ENCODE measurements at regions not wholly inside any gene's neighbourhood (a gene's known extent, or its start where the extent isn't known, plus 50 kb on each side); places are given as distances from the start of the nearest gene placed in this dataset.

DNA sequence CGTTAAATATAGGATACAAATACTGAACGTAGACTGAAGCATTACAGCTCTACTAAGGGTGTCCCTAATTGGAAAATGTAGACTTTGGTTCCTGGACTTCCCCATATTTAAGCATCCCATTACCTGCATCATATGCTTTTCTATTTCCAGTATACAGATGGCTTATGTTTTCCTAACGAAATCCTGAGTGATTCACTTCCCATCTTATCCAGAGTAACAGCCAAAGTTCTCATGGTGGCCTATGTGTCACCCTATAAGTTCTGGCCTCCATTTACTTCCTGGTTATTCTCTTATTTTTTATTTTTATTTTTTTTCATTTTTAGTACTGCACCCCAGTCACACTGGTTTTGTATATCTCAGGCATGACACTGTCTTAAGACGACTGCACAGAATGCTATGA lies 552.3 kb downstream of the PRDM9 start:
- Histone ChIP-seq H3K9me3 (ENCODE audit: insufficient read depth, low read depth) (no peaks in the 10 kb centered on the region), H3K4me2 (no peak overlapping the region), H3F3A (ENCODE audit: insufficient read depth, low read depth) (no peaks in the 10 kb centered on the region), H3K36me3 (ENCODE audit: low read depth) (no peaks in the 10 kb centered on the region), H4K20me1 (ENCODE audit: insufficient read depth) (no peaks in the 10 kb centered on the region), H2AFZ (no peak overlapping the region), H3K4me3 (no peak overlapping the region), H3K9me2 (ENCODE audit: insufficient read depth) (no peaks in the 10 kb centered on the region), H3K79me2 (ENCODE audit: low read depth) (no peaks in the 10 kb centered on the region), H3K4me1 (replicated peaks; ENCODE audit: insufficient read depth) (no peaks in the 10 kb centered on the region), H3K27me3 (ENCODE audit: insufficient read depth, low read depth) (no peaks in the 10 kb centered on the region), H3K27ac (no peak overlapping the region)
- TF ChIP-seq, protein P1, sequence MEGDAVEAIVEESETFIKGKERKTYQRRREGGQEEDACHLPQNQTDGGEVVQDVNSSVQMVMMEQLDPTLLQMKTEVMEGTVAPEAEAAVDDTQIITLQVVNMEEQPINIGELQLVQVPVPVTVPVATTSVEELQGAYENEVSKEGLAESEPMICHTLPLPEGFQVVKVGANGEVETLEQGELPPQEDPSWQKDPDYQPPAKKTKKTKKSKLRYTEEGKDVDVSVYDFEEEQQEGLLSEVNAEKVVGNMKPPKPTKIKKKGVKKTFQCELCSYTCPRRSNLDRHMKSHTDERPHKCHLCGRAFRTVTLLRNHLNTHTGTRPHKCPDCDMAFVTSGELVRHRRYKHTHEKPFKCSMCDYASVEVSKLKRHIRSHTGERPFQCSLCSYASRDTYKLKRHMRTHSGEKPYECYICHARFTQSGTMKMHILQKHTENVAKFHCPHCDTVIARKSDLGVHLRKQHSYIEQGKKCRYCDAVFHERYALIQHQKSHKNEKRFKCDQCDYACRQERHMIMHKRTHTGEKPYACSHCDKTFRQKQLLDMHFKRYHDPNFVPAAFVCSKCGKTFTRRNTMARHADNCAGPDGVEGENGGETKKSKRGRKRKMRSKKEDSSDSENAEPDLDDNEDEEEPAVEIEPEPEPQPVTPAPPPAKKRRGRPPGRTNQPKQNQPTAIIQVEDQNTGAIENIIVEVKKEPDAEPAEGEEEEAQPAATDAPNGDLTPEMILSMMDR (conservative IDR thresholded peaks at IDR 0.05): no peak
- TF ChIP-seq EZH2 (IDR thresholded peaks at IDR 0.05; ENCODE audit: low read depth): no peak
- no peak for DNase-seq
- intact Hi-C loops (cut with micrococcal nuclease; ENCODE audit: unreplicated experiment): no loop called here
- ChIA-PET POLR2A (ENCODE audit: unreplicated experiment) (no interaction called here), CTCF (no interaction called here)
- BruUV-seq (replicated peaks): no TSS peak

DNA sequence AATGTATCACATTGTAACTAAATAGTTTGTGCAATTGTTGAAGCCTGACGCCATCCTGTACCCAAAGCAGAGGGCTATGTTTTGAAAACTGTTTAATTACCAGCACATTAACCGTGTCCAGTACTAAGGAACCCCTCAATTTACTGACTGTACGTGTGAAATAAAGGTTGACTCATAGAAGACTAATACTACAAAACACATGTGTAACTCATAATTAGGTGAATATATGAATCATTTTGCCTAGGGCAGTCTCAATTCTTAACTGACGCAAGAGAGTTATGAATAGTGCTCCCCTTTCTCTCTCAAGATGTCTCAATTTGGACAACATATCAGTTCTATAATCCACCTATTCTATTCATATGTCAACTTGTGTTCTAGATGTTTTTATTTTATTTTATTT lies 558.4 kb downstream of the PRDM9 start:
- H3K27ac ChIP-seq: no peak overlapping the region
- TF ChIP-seq, protein P1 (conservative IDR thresholded peaks at IDR 0.05): no peak
- no peak for TF ChIP-seq EZH2 (IDR thresholded peaks at IDR 0.05; ENCODE audit: low read depth)
- no TSS peak for BruUV-seq (replicated peaks)

DNA sequence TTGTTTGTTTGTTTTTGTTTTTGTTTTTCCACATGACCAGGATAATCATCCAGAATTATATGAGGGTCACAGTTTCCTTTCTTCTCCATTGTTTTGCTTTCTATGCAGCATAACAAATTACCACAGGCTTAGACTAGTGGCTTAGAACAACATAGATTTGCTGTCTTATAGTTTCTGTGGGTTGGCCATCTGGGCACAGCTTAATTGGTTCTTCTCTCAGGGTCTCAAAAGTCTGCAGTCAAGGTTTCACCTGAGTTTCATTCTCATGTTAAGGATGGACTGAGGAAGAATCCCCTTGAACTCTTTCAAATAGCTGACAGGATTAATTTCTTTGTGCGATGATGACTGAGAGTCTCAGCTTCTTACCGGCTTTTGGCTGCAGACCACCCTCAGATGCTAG lies 559.8 kb downstream of the PRDM9 start:
- Histone ChIP-seq H3K79me2 (ENCODE audit: low read depth) (no peaks in the 10 kb centered on the region), H3K4me2 (no peak overlapping the region), H4K20me1 (ENCODE audit: insufficient read depth) (no peaks in the 10 kb centered on the region), H2AFZ (no peak overlapping the region), H3K36me3 (ENCODE audit: low read depth) (no peaks in the 10 kb centered on the region), H3K4me3 (no peak overlapping the region), H3K9me3 (ENCODE audit: insufficient read depth, low read depth) (no peaks in the 10 kb centered on the region), H3K27me3 (ENCODE audit: insufficient read depth, low read depth) (no peaks in the 10 kb centered on the region), H3F3A (ENCODE audit: insufficient read depth, low read depth) (no peaks in the 10 kb centered on the region), H3K27ac (no peak overlapping the region), H3K4me1 (replicated peaks; ENCODE audit: insufficient read depth) (peaks cover 10% of the 10 kb centered on the region), H3K9me2 (ENCODE audit: insufficient read depth) (no peaks in the 10 kb centered on the region)
- BruUV-seq (replicated peaks): no TSS peak
- no peak for TF ChIP-seq EZH2 (IDR thresholded peaks at IDR 0.05; ENCODE audit: low read depth)
- TF ChIP-seq, protein P1 (conservative IDR thresholded peaks at IDR 0.05): no peak
- CTCF ChIA-PET: no interaction called here
- intact Hi-C loops (cut with micrococcal nuclease; ENCODE audit: unreplicated experiment): no loop called here
- POLR2A ChIA-PET (ENCODE audit: unreplicated experiment): no interaction called here
- no peak for DNase-seq

More for the DNA sequence above, 558.4 kb downstream of the PRDM9 start:
- intact Hi-C loops (cut with micrococcal nuclease; ENCODE audit: unreplicated experiment): no loop called here
- H3K4me1 ChIP-seq (replicated peaks; ENCODE audit: insufficient read depth): peaks cover 10% of the 10 kb centered on the region
- no peaks in the 10 kb centered on the region for H3K9me2 ChIP-seq (ENCODE audit: insufficient read depth)
- H3K4me2 ChIP-seq: no peak overlapping the region
- no peak overlapping the region for H2AFZ ChIP-seq
- no peak overlapping the region for H3K4me3 ChIP-seq
- ChIA-PET POLR2A (ENCODE audit: unreplicated experiment) (no interaction called here), CTCF (no interaction called here)
- H3K27me3 ChIP-seq (ENCODE audit: insufficient read depth, low read depth): no peaks in the 10 kb centered on the region
- no peaks in the 10 kb centered on the region for H3K36me3 ChIP-seq (ENCODE audit: low read depth)
- H4K20me1 ChIP-seq (ENCODE audit: insufficient read depth): no peaks in the 10 kb centered on the region
- H3K9me3 ChIP-seq (ENCODE audit: insufficient read depth, low read depth): no peaks in the 10 kb centered on the region
- DNase-seq: peak in 1 of 2 experiments; percentile 54
- no peaks in the 10 kb centered on the region for H3F3A ChIP-seq (ENCODE audit: insufficient read depth, low read depth)
- no peaks in the 10 kb centered on the region for H3K79me2 ChIP-seq (ENCODE audit: low read depth)

All from PC-9 (cell line).